SK-N-SH treated with all-trans-retinoic acid at 6 μM for 48 hours (cell line): ENCODE measurements at regions not wholly inside any gene's neighbourhood (a gene's known extent, or its start where the extent isn't known, plus 50 kb on each side); places are given as distances from the start of the nearest gene placed in this dataset.

Source experiments
- ATAC-seq: fragments of 200-7000 bp; cut with Tn5 transposase; 3 replicates; pipeline ENCODE4 v1.9.1; 2020; ENCODE audit warnings: mild to moderate bottlenecking, moderate library complexity
- ARNTL ChIP-seq: fragments of 450-650 bp; formaldehyde crosslinking; IDR thresholded peaks from 2 replicates; pipeline ENCODE4 v1.5.0; 2020; ENCODE audit warnings: low read depth, mild to moderate bottlenecking, moderate library complexity, borderline replicate concordance
- CSRNP3 ChIP-seq: fragments of 250-450 bp; sonication (Bioruptor Pico); IDR thresholded peaks from 2 replicates; pipeline ENCODE4 v1.5.1; 2021; ENCODE audit warnings: mild to moderate bottlenecking, moderate library complexity
- ESRRG ChIP-seq: fragments of 250-450 bp; sonication (Bioruptor Pico); IDR thresholded peaks from 2 replicates; pipeline ENCODE4 v1.6.1; 2021; ENCODE audit warnings: mild to moderate bottlenecking
- OSR1 ChIP-seq: fragments of 250-450 bp; sonication (Bioruptor Pico); IDR thresholded peaks from 2 replicates; pipeline ENCODE4 v1.8.0; 2022; ENCODE audit warnings: moderate library complexity, mild to moderate bottlenecking, inconsistent platforms
- PATZ1 ChIP-seq: fragments of 250-450 bp; sonication (Bioruptor Pico); IDR thresholded peaks from 2 replicates; pipeline ENCODE4 v1.8.0; 2020; ENCODE audit warnings: mild to moderate bottlenecking, moderate library complexity, borderline replicate concordance
- ZC3H10 ChIP-seq: fragments of 250-450 bp; sonication (Bioruptor Pico); IDR thresholded peaks from 2 replicates; pipeline ENCODE4 v1.5.1; 2021; ENCODE audit warnings: mild to moderate bottlenecking, moderate library complexity
- ZFP30 ChIP-seq: fragments of 450-650 bp; formaldehyde crosslinking; IDR thresholded peaks from 2 replicates; pipeline ENCODE4 v1.5.0; 2022; ENCODE audit warnings: mild to moderate bottlenecking, moderate library complexity
- ZNF565 ChIP-seq: fragments of 450-650 bp; formaldehyde crosslinking; conservative IDR thresholded peaks from 2 replicates; pipeline ENCODE4 v1.5.0; 2020; ENCODE audit warnings: low read depth, mild to moderate bottlenecking, moderate library complexity
- ZNF8 ChIP-seq: fragments of 450-650 bp; formaldehyde crosslinking; IDR thresholded peaks from 2 replicates; pipeline ENCODE4 v1.5.0; 2020; ENCODE audit warnings: mild to moderate bottlenecking, moderate library complexity
- TF ChIP-seq, protein P1 (sequence below): fragments of 250-450 bp; sonication (Bioruptor Pico); IDR thresholded peaks from 2 replicates; pipeline ENCODE4 v1.5.0; 2020; ENCODE audit warnings: mild to moderate bottlenecking, moderate library complexity
- TF ChIP-seq, protein P2 (sequence below): fragments of 250-450 bp; sonication (Bioruptor Pico); IDR thresholded peaks from 2 replicates; pipeline ENCODE4 v1.8.0; 2021; ENCODE audit warnings: low read depth, mild to moderate bottlenecking, moderate library complexity, borderline replicate concordance

DNA sequence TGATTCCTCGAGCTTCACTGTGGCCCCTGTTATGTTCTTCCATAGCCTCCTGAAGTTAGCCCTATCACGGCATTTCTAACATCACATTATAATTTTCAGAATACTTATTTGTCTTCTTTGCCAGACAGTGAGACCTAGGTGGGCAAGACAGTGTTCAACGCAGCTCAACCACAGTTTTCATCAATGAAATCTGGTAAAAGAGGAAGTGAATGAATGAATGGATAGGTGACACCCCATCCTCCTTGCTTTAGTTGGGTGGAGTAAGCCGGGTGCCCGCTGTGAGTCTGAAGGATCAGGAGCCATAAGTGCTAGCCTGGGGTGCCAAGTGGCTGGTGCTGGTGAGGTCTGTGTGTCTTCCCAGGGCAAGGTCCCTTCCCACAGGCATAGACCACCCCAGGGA lies 60.2 kb upstream of the MTNR1B start:
- TF ChIP-seq, protein P1, sequence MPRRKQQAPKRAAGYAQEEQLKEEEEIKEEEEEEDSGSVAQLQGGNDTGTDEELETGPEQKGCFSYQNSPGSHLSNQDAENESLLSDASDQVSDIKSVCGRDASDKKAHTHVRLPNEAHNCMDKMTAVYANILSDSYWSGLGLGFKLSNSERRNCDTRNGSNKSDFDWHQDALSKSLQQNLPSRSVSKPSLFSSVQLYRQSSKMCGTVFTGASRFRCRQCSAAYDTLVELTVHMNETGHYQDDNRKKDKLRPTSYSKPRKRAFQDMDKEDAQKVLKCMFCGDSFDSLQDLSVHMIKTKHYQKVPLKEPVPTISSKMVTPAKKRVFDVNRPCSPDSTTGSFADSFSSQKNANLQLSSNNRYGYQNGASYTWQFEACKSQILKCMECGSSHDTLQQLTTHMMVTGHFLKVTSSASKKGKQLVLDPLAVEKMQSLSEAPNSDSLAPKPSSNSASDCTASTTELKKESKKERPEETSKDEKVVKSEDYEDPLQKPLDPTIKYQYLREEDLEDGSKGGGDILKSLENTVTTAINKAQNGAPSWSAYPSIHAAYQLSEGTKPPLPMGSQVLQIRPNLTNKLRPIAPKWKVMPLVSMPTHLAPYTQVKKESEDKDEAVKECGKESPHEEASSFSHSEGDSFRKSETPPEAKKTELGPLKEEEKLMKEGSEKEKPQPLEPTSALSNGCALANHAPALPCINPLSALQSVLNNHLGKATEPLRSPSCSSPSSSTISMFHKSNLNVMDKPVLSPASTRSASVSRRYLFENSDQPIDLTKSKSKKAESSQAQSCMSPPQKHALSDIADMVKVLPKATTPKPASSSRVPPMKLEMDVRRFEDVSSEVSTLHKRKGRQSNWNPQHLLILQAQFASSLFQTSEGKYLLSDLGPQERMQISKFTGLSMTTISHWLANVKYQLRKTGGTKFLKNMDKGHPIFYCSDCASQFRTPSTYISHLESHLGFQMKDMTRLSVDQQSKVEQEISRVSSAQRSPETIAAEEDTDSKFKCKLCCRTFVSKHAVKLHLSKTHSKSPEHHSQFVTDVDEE (CRISPR knock-in tag) = no peak
- TF ChIP-seq, all 23 proteins: peak for 0
- no peak for ATAC-seq

GRCh38 chr11:92911478-92911877 lies 58.0 kb upstream of the MTNR1B start:
- ATAC-seq = no peak
- TF ChIP-seq, protein P2, sequence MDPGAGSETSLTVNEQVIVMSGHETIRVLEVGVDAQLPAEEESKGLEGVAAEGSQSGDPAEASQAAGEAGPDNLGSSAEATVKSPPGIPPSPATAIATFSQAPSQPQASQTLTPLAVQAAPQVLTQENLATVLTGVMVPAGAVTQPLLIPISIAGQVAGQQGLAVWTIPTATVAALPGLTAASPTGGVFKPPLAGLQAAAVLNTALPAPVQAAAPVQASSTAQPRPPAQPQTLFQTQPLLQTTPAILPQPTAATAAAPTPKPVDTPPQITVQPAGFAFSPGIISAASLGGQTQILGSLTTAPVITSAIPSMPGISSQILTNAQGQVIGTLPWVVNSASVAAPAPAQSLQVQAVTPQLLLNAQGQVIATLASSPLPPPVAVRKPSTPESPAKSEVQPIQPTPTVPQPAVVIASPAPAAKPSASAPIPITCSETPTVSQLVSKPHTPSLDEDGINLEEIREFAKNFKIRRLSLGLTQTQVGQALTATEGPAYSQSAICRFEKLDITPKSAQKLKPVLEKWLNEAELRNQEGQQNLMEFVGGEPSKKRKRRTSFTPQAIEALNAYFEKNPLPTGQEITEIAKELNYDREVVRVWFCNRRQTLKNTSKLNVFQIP (CRISPR knock-in tag) = no peak
- TF ChIP-seq ZFP30 (CRISPR knock-in tag) (no peak), ZC3H10 (CRISPR knock-in tag) (no peak), ZNF8 (CRISPR knock-in tag) (no peak)

DNA sequence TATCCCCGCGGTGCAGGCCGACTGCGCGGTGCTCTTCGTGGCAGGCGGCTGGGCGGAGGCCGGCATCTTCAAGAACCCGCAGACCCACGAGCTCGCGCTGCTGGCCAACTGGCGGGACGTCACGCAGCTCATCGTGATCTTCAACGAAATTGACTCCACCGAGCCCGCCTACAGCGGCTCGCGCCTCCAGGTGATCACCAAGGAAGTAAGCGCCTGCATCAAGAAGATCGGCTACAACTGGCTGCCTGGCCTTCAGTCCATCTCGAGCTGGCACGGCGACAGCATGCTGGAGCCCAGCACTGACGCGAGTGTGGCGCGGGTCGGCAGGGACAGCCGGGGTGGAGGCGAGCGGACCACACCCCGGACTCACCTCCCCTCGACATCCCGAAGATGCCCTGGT lies 53.9 kb upstream of the MTNR1B start:
- TF ChIP-seq ZNF8 (CRISPR knock-in tag) (no peak), ESRRG (CRISPR knock-in tag) (no peak), PATZ1 (no peak)
- TF ChIP-seq, protein P2 (CRISPR knock-in tag) = no peak
- no peak for ATAC-seq

DNA sequence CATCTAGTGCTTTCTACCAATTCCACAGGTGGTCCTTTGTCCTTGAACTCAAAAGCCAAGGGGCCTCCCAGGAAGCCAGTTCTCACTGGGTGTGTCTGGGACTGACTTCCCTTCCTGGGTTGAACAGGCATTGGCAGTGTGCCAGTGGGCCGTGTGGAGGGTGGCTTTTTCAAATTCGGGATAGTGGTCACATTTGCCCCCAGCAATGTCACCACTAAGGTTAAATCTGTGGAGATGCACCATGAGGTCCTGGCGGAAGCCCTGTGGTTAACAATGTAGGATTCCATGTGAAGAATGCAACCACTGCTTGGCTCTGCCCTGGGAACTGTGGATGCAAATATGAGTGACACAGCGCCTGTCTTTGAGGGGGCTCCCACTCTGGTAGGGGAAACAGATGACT lies 53.2 kb upstream of the MTNR1B start:
- no peak for ATAC-seq

More for the DNA sequence above, 53.2 kb upstream of the MTNR1B start:
- TF ChIP-seq ZNF565 = no peak
- TF ChIP-seq PATZ1 = no peak
- TF ChIP-seq, protein P2 (CRISPR knock-in tag) = no peak
- TF ChIP-seq ARNTL = no peak
- TF ChIP-seq CSRNP3 (CRISPR knock-in tag) = no peak
- no peak for TF ChIP-seq OSR1 (CRISPR knock-in tag)
- no peak for TF ChIP-seq ZC3H10 (CRISPR knock-in tag)
